Prostate gland (tissue), 2 donors: ENCODE measurements at regions not wholly inside any gene's neighbourhood (a gene's known extent, or its start where the extent isn't known, plus 50 kb on each side); places are given as distances from the start of the nearest gene placed in this dataset.

Experiments
- CTCF ChIP-seq, 4 experiments: fragments of 200-600 bp in 2 of 4; fragments of 450-650 bp in 2 of 4; sonication (generic) in 2 of 4; IDR thresholded peaks; 1 replicate in 3 of 4; 2 replicates in 1 of 4; pipeline ENCODE4 v1.5.1; 2016 to 2019; ENCODE audit warnings: antibody characterized with exemption in 4 of 4, mild to moderate bottlenecking in 2 of 4, moderate library complexity in 2 of 4
- POLR2A ChIP-seq: fragments of 450-650 bp; IDR thresholded peaks from one replicate; pipeline ENCODE4 v1.6.1; 2016; ENCODE audit warnings: antibody characterized with exemption, mild to moderate bottlenecking
- POLR2AphosphoS5 ChIP-seq: sonication (generic); formaldehyde crosslinking; IDR thresholded peaks from one replicate; pipeline ENCODE4 v1.6.1; 2017; ENCODE audit warnings: antibody characterized with exemption

GRCh38 chr12:88743946-88744685 is 163.8 kb upstream of the KITLG start:
- TF ChIP-seq CTCF (IDR thresholded peaks at IDR 0.05) (no peak), POLR2A (no peak), POLR2AphosphoS5 (no peak)
